NCI-H2196 treated with DMSO at 0.1 percent for 48 hours (cell line): ENCODE measurements at regions not wholly inside any gene's neighbourhood (a gene's known extent, or its start where the extent isn't known, plus 50 kb on each side); places are given as distances from the start of the nearest gene placed in this dataset.

Experiments used
- DNase-seq: peaks from one replicate; lab custom pipeline; 2025; ENCODE audit not compliant: unreplicated experiment; lab: John Stamatoyannopoulos, UW

GRCh38 chr18:70446063-70446462, 157.2 kb downstream of the SOCS6 start:
- no peak for DNase-seq

- DNase-seq = no peak
Observed at GRCh38 chr18:70442933-70443332, 154.1 kb downstream of the SOCS6 start.

GRCh38 chr18:70432804-70433400, 144.1 kb downstream of the SOCS6 start:
- DNase-seq = no peak

GRCh38 chr18:70431203-70431624, 142.4 kb downstream of the SOCS6 start:
- DNase-seq = no peak

- DNase-seq = no peak
Observed at GRCh38 chr18:70430501-70431173, 141.8 kb downstream of the SOCS6 start.

- DNase-seq = no peak
Observed at GRCh38 chr18:70429847-70430500, 141.1 kb downstream of the SOCS6 start.

GRCh38 chr18:70428439-70428838, 139.6 kb downstream of the SOCS6 start:
- no peak for DNase-seq

- no peak for DNase-seq
Observed at GRCh38 chr18:70426818-70427217, 138.0 kb downstream of the SOCS6 start.

- no peak for DNase-seq
Observed at GRCh38 chr18:70425236-70425635, 136.4 kb downstream of the SOCS6 start.

GRCh38 chr18:70423988-70424387, 135.1 kb downstream of the SOCS6 start:
- no peak for DNase-seq

- no peak for DNase-seq
Observed at GRCh38 chr18:70423120-70423519, 134.3 kb downstream of the SOCS6 start.

GRCh38 chr18:70422391-70422965, 133.6 kb downstream of the SOCS6 start:
- no peak for DNase-seq

GRCh38 chr18:70421471-70422390, 132.9 kb downstream of the SOCS6 start:
- DNase-seq = peak; percentile 73

GRCh38 chr18:70420146-70420898, 131.5 kb downstream of the SOCS6 start:
- no peak for DNase-seq

GRCh38 chr18:70419526-70419925, 130.7 kb downstream of the SOCS6 start:
- DNase-seq = no peak

GRCh38 chr18:70418546-70419311, 129.9 kb downstream of the SOCS6 start:
- DNase-seq = no peak

- peak; percentile 48 for DNase-seq
Observed at GRCh38 chr18:70417847-70418246, 129.0 kb downstream of the SOCS6 start.

GRCh38 chr18:70416496-70416895, 127.7 kb downstream of the SOCS6 start:
- DNase-seq = no peak

- no peak for DNase-seq
Observed at GRCh38 chr18:70415823-70416488, 127.1 kb downstream of the SOCS6 start.
